ENCODE measurements at regions not wholly inside any gene's neighbourhood (a gene's known extent, or its start where the extent isn't known, plus 50 kb on each side); places are given as distances from the start of the nearest gene placed in this dataset.

DNA sequence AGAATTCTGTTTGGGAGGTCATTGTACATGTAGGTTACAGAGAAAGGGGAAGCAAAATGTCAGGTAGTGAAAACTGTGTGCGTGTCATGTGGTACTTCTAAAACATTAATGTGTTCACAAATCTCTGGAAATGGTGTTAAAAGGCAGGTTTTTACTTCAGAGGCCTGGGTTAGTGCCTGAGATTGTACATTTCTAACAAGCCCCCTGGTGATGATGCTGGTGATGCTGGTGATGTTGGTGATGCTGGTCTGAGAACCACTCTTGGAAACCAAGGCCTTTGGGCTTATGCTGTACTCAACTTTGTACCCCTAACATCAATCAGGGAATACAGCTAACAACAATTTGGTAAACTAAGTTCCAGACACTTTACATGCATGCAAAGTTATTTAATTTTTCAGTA, 187.1 kb downstream of the SCG2 start:
- Mint-ChIP-seq H3K4me1 (ENCODE audit: low read depth, unreplicated experiment) (no peaks in the 10 kb centered on the region), H3K27me3 (ENCODE audit: low read depth, unreplicated experiment) (peaks cover 9% of the 10 kb centered on the region), H3K36me3 (ENCODE audit: low read depth, unreplicated experiment) (no peaks in the 10 kb centered on the region), H3K27ac (ENCODE audit: unreplicated experiment) (no peak overlapping the region), H3K4me3 (ENCODE audit: unreplicated experiment) (no peak overlapping the region), H3K9me3 (ENCODE audit: unreplicated experiment) (peaks cover 3% of the 10 kb centered on the region)
- no peak overlapping the region for H3K4me2 ChIP-seq (ENCODE audit: low read length)
- H4K20me1 ChIP-seq (ENCODE audit: insufficient read depth, low read length) = no peaks in the 10 kb centered on the region
- DNase-seq (ENCODE audit: low read depth) = no peak
- no peak for TF ChIP-seq EZH2 (IDR thresholded peaks at IDR 0.05; ENCODE audit: insufficient read depth, low read length)
- TF ChIP-seq CTCF (IDR thresholded peaks at IDR 0.05; ENCODE audit: insufficient read depth, low read depth, low read length) = no peak
- H3K9ac ChIP-seq (ENCODE audit: low read length) = no peak overlapping the region
- no peak overlapping the region for H2AFZ ChIP-seq (ENCODE audit: low read depth, low read length)
- H3K79me2 ChIP-seq (ENCODE audit: insufficient read depth, low read length) = no peaks in the 10 kb centered on the region
- no peaks in the 10 kb centered on the region for H3K4me1 ChIP-seq (ENCODE audit: insufficient read depth, low read length)
- no peaks in the 10 kb centered on the region for H3K9me3 ChIP-seq (ENCODE audit: insufficient read depth, low read depth, low read length)
- H3K27ac ChIP-seq (ENCODE audit: low read depth, low read length) = no peak overlapping the region
- H3K4me3 ChIP-seq (ENCODE audit: insufficient read depth, low read depth, low read length) = no peak overlapping the region
- no peak for FAIRE-seq
- no peaks in the 10 kb centered on the region for H3K36me3 ChIP-seq (ENCODE audit: insufficient read depth, low read length)
- no peaks in the 10 kb centered on the region for H3K27me3 ChIP-seq (ENCODE audit: insufficient read depth, low read length)

DNA sequence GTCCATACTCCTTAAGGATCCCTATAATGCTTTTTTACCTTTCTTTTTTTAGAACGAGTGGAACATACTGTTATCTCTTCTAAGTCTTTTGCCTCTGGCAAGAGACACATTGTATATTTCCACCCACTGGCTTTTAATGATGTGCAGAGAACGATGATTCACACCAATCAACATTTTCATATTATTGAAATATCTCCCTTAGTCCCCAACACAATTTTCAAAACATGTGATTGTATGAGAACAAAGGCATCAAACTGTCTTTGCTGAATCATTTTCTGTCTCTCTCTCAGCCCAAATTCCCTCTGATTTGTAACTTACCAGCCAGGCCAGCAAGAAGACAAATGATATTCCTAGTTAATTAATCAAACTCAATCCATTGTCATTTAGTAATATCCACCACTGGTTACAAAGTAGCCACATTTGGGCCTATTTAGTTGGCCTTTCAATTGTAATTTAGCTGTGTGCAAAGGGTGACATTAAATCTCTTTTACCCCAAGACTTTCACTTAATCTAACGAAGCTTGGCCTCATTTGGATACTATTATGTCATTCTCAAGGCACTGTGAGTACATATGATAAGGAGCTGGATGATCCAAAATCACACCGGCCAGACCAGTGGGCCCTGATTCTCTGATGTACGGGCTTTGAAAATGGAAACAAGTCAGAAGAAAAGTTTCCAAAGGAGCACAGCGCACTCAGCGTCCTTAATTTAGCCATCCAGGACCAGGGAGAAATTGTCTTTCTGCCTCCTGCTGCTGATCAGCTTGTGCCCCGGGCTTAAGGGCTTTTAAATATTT, 185.1 kb downstream of the SCG2 start:
- Histone ChIP-seq H2AFZ (ENCODE audit: low read depth, low read length) (no peak overlapping the region), H3K9ac (ENCODE audit: low read length) (no peak overlapping the region), H3K36me3 (ENCODE audit: insufficient read depth, low read length) (no peaks in the 10 kb centered on the region), H3K9me3 (ENCODE audit: insufficient read depth, low read depth, low read length) (no peaks in the 10 kb centered on the region), H3K79me2 (ENCODE audit: insufficient read depth, low read length) (no peaks in the 10 kb centered on the region), H3K27ac (ENCODE audit: low read depth, low read length) (no peak overlapping the region), H4K20me1 (ENCODE audit: insufficient read depth, low read length) (no peaks in the 10 kb centered on the region), H3K4me3 (ENCODE audit: insufficient read depth, low read depth, low read length) (no peak overlapping the region), H3K27me3 (ENCODE audit: insufficient read depth, low read length) (no peaks in the 10 kb centered on the region), H3K4me2 (ENCODE audit: low read length) (no peak overlapping the region), H3K4me1 (ENCODE audit: insufficient read depth, low read length) (no peaks in the 10 kb centered on the region)
- DNase-seq (ENCODE audit: low read depth) (peak; percentile 74), FAIRE-seq (no peak)
- H3K9me3 Mint-ChIP-seq (ENCODE audit: unreplicated experiment) = no peaks in the 10 kb centered on the region
- no peaks in the 10 kb centered on the region for H3K36me3 Mint-ChIP-seq (ENCODE audit: low read depth, unreplicated experiment)
- H3K27me3 Mint-ChIP-seq (ENCODE audit: low read depth, unreplicated experiment) = peaks cover 6% of the 10 kb centered on the region
- H3K27ac Mint-ChIP-seq (ENCODE audit: unreplicated experiment) = no peak overlapping the region
- no peak for TF ChIP-seq EZH2 (IDR thresholded peaks at IDR 0.05; ENCODE audit: insufficient read depth, low read length)
- TF ChIP-seq CTCF (IDR thresholded peaks at IDR 0.05; ENCODE audit: insufficient read depth, low read depth, low read length) = no peak
- no peak overlapping the region for H3K4me3 Mint-ChIP-seq (ENCODE audit: unreplicated experiment)
- H3K4me1 Mint-ChIP-seq (ENCODE audit: low read depth, unreplicated experiment) = no peaks in the 10 kb centered on the region

DNA sequence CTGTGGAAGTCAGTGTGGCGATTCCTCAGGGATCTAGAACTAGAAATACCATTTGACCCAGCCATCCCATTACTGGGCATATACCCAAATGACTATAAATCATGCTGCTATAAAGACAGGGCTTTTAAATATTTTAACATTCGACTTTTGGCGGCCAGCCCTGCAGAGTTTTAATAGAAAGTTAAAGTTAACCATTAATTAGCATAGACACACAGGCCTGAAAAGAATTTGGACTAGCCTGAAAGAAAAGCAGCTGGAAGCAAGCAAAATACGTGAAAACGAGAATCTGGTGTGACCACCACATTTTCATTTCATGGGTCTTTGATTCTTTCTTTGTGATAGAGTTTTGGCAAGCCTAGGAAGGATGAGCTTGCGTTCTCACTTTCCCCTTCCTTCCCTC, 184.0 kb downstream of the SCG2 start:
- H3K27ac Mint-ChIP-seq (ENCODE audit: unreplicated experiment) = no peak overlapping the region
- no peak overlapping the region for H3K4me3 ChIP-seq (ENCODE audit: insufficient read depth, low read depth, low read length)
- H3K9ac ChIP-seq (ENCODE audit: low read length) = no peak overlapping the region
- TF ChIP-seq EZH2 (IDR thresholded peaks at IDR 0.05; ENCODE audit: insufficient read depth, low read length) (no peak), CTCF (IDR thresholded peaks at IDR 0.05; ENCODE audit: insufficient read depth, low read depth, low read length) (no peak)
- H3K27me3 ChIP-seq (ENCODE audit: insufficient read depth, low read length) = no peaks in the 10 kb centered on the region
- H3K36me3 Mint-ChIP-seq (ENCODE audit: low read depth, unreplicated experiment) = no peaks in the 10 kb centered on the region
- H3K27me3 Mint-ChIP-seq (ENCODE audit: low read depth, unreplicated experiment) = peaks cover 2% of the 10 kb centered on the region
- H3K27ac ChIP-seq (ENCODE audit: low read depth, low read length) = no peak overlapping the region
- H3K4me2 ChIP-seq (ENCODE audit: low read length) = no peak overlapping the region
- H2AFZ ChIP-seq (ENCODE audit: low read depth, low read length) = no peak overlapping the region
- DNase-seq (ENCODE audit: low read depth) (peak; percentile 86), FAIRE-seq (no peak)
- no peaks in the 10 kb centered on the region for H4K20me1 ChIP-seq (ENCODE audit: insufficient read depth, low read length)
- no peak overlapping the region for H3K4me3 Mint-ChIP-seq (ENCODE audit: unreplicated experiment)
- no peaks in the 10 kb centered on the region for H3K4me1 ChIP-seq (ENCODE audit: insufficient read depth, low read length)
- H3K9me3 ChIP-seq (ENCODE audit: insufficient read depth, low read depth, low read length) = no peaks in the 10 kb centered on the region
- H3K36me3 ChIP-seq (ENCODE audit: insufficient read depth, low read length) = no peaks in the 10 kb centered on the region
- no peaks in the 10 kb centered on the region for H3K4me1 Mint-ChIP-seq (ENCODE audit: low read depth, unreplicated experiment)
- no peaks in the 10 kb centered on the region for H3K79me2 ChIP-seq (ENCODE audit: insufficient read depth, low read length)
- no peaks in the 10 kb centered on the region for H3K9me3 Mint-ChIP-seq (ENCODE audit: unreplicated experiment)
